HepG2 (cell line): ENCODE measurements at regions not wholly inside any gene's neighbourhood (a gene's known extent, or its start where the extent isn't known, plus 50 kb on each side); places are given as distances from the start of the nearest gene placed in this dataset.

ENCODE experiments used
- CERS6 ChIP-seq: sonication (generic); formaldehyde crosslinking; IDR thresholded peaks from 2 replicates; pipeline ENCODE4 v1.5.0; 2020; ENCODE audit warnings: missing genetic modification reagents
- DBP ChIP-seq: sonication (generic); formaldehyde crosslinking; IDR thresholded peaks from 2 replicates; pipeline ENCODE4 v1.4.0; 2020; ENCODE audit warnings: missing genetic modification reagents; ENCODE audit errors: not compliant biosample characterization
- ELF3 ChIP-seq: IDR thresholded peaks from 2 replicates; pipeline ENCODE4 v1.6.1; 2016; ENCODE audit warnings: missing genetic modification reagents, missing compliant biosample characterization
- ETV5 ChIP-seq: IDR thresholded peaks from 2 replicates; pipeline ENCODE4 v1.6.1; 2018; ENCODE audit warnings: missing biosample characterization, missing genetic modification reagents, inconsistent platforms, borderline replicate concordance
- MLXIP ChIP-seq: sonication (generic); formaldehyde crosslinking; IDR thresholded peaks from 2 replicates; pipeline ENCODE4 v1.9.0; 2021; ENCODE audit warnings: missing genetic modification reagents, borderline replicate concordance
- RARA ChIP-seq: IDR thresholded peaks from 2 replicates; pipeline ENCODE4 v1.6.1; 2016; ENCODE audit warnings: missing genetic modification reagents, missing compliant biosample characterization
- RELA ChIP-seq: sonication (generic); formaldehyde crosslinking; IDR thresholded peaks from 2 replicates; pipeline ENCODE4 v1.4.0; 2020; ENCODE audit warnings: missing genetic modification reagents
- RNF219 ChIP-seq: sonication (generic); formaldehyde crosslinking; IDR thresholded peaks from 2 replicates; pipeline ENCODE4 v1.5.0; 2020; ENCODE audit warnings: mild to moderate bottlenecking, missing genetic modification reagents
- TFDP1 ChIP-seq: IDR thresholded peaks from 2 replicates; pipeline ENCODE4 v1.6.1; 2016; ENCODE audit warnings: missing compliant biosample characterization, missing genetic modification reagents, borderline replicate concordance
- ZBTB8A ChIP-seq: sonication (generic); formaldehyde crosslinking; IDR thresholded peaks from 2 replicates; pipeline ENCODE4 v1.4.0; 2020; ENCODE audit warnings: mild to moderate bottlenecking, low read depth, missing genetic modification reagents, borderline replicate concordance
- ZFAT ChIP-seq: sonication (generic); formaldehyde crosslinking; conservative IDR thresholded peaks from 2 replicates; pipeline ENCODE4 v1.8.1; 2023; ENCODE audit warnings: missing genetic modification reagents, inconsistent platforms
- ZNF136 ChIP-seq: sonication (generic); formaldehyde crosslinking; IDR thresholded peaks from 2 replicates; pipeline ENCODE4 v1.8.1; 2022; ENCODE audit warnings: low read depth, mild to moderate bottlenecking, moderate library complexity, missing genetic modification reagents
- ZNF543 ChIP-seq: sonication (generic); formaldehyde crosslinking; IDR thresholded peaks from 2 replicates; pipeline ENCODE4 v1.4.0; 2020; ENCODE audit warnings: mild to moderate bottlenecking, missing genetic modification reagents
- ZNF713 ChIP-seq: sonication (generic); formaldehyde crosslinking; IDR thresholded peaks from 2 replicates; pipeline ENCODE4 v1.4.0; 2020; ENCODE audit warnings: mild to moderate bottlenecking, missing genetic modification reagents
- ZNF839 ChIP-seq: sonication (generic); formaldehyde crosslinking; IDR thresholded peaks from 2 replicates; pipeline ENCODE4 v1.4.0; 2020; ENCODE audit warnings: missing genetic modification reagents, mild to moderate bottlenecking, borderline replicate concordance
- ZZZ3 ChIP-seq: sonication (generic); formaldehyde crosslinking; IDR thresholded peaks from 2 replicates; pipeline ENCODE4 v1.4.0; 2020; ENCODE audit warnings: missing genetic modification reagents, mild to moderate bottlenecking, borderline replicate concordance

GRCh38 chr1:59052166-59052590 lies 244.7 kb upstream of the FGGY start (continued):
- TF ChIP-seq ZFAT (CRISPR knock-in tag) = no peak
- peak; percentile 46; the same call in 1 of the 2 replicates for TF ChIP-seq MLXIP (CRISPR knock-in tag)
- TF ChIP-seq ELF3 (CRISPR knock-in tag) = peak; percentile 81; the same call in 1 of the 2 replicates
- no peak for TF ChIP-seq ZNF713 (CRISPR knock-in tag)
- peak; percentile 42; the same call in 1 of the 2 replicates for TF ChIP-seq ZZZ3 (CRISPR knock-in tag)
- peak; percentile 55; the same call in 1 of the 2 replicates for TF ChIP-seq TFDP1 (CRISPR knock-in tag)
- no peak for TF ChIP-seq CERS6 (CRISPR knock-in tag)
- TF ChIP-seq RELA = no peak
- TF ChIP-seq ETV5 (CRISPR knock-in tag) = peak; percentile 83
- peak; percentile 26; the same call in 1 of the 2 replicates for TF ChIP-seq ZBTB8A (CRISPR knock-in tag)
- TF ChIP-seq ZNF839 (CRISPR knock-in tag) = no peak
- peak; percentile 99 for TF ChIP-seq RARA (CRISPR knock-in tag)
- no peak for TF ChIP-seq ZNF136 (CRISPR knock-in tag)
- TF ChIP-seq RNF219 (CRISPR knock-in tag) = no peak
- peak; percentile 60; the same call in 1 of the 2 replicates for TF ChIP-seq ZNF543 (CRISPR knock-in tag)
- TF ChIP-seq DBP (CRISPR knock-in tag) = no peak
